Upper lobe of left lung (tissue), 6 donors: ENCODE measurements at regions not wholly inside any gene's neighbourhood (a gene's known extent, or its start where the extent isn't known, plus 50 kb on each side); places are given as distances from the start of the nearest gene placed in this dataset.

Experiments used
- ATAC-seq, 2 donors: fragments of 200-7000 bp; cut with Tn5 transposase; one replicate each; pipeline ENCODE4 v1.9.1; 2022; ENCODE audit warnings: mild to moderate bottlenecking in 2 of 2, moderate library complexity in 2 of 2; ENCODE audit not compliant: low FRiP score in 2 of 2
- DNase-seq, 2 donors: peaks; one replicate each; pipeline ENCODE4 v3.0.0-alpha.2; 2019 to 2020
- H3K27ac ChIP-seq, 4 donors: fragments of 200-600 bp; sonication (generic); one replicate each; pipeline ENCODE4 v1.5.1; 2016 to 2019
- H3K27me3 ChIP-seq, 4 donors: fragments of 200-600 bp; sonication (generic); one replicate each; pipeline ENCODE4 v1.5.1; 2017 to 2019
- H3K36me3 ChIP-seq, 4 donors: fragments of 200-600 bp; sonication (generic); one replicate each; pipeline ENCODE4 v1.5.1; 2016 to 2019
- H3K4me1 ChIP-seq, 4 donors: fragments of 200-600 bp; sonication (generic); one replicate each; pipeline ENCODE4 v1.5.1; 2018 to 2019
- H3K4me3 ChIP-seq, 4 donors: fragments of 200-600 bp; sonication (generic); one replicate each; pipeline ENCODE4 v1.5.1; 2017 to 2019; ENCODE audit warnings: mild to moderate bottlenecking in 2 of 4, moderate library complexity in 1 of 4
- H3K9me3 ChIP-seq, 4 donors: fragments of 200-600 bp; sonication (generic); one replicate each; pipeline ENCODE4 v1.5.1; 2018 to 2019
- CTCF ChIP-seq, 6 experiments: fragments of 450-650 bp in 4 of 6; fragments of 200-600 bp in 2 of 6; sonication (generic) in 2 of 6; IDR thresholded peaks; one replicate each; pipeline ENCODE4 v1.5.1; 2016 to 2019; ENCODE audit warnings: antibody characterized with exemption in 6 of 6
- EP300 ChIP-seq, 4 donors: sonication (generic); formaldehyde crosslinking; IDR thresholded peaks; one replicate each; pipeline ENCODE4 v1.5.1; 2017; ENCODE audit warnings: antibody characterized with exemption in 4 of 4, control low read depth in 2 of 4
- POLR2A ChIP-seq, 4 donors: fragments of 450-650 bp; IDR thresholded peaks; one replicate each; pipeline ENCODE4 v1.5.1; 2016 to 2017; ENCODE audit warnings: antibody characterized with exemption in 4 of 4, mild to moderate bottlenecking in 2 of 4
- POLR2AphosphoS5 ChIP-seq, 2 donors: sonication (generic); formaldehyde crosslinking; IDR thresholded peaks; one replicate each; pipeline ENCODE4 v1.5.1; 2017; ENCODE audit warnings: antibody characterized with exemption in 2 of 2
- WGBS, 2 donors: methylation state at CpG; one replicate each; pipeline ENCODE4 v1.1.5; 2017 to 2018; 5-methylcytosine and 5-hydroxymethylcytosine counted together
- donor health status: DM: no; HTN: no; CAD: no; lungs with moderate emphysema.
- donor health status: DM: no; HTN: yes; CAD: no; lungs with severe emphysema.

DNA sequence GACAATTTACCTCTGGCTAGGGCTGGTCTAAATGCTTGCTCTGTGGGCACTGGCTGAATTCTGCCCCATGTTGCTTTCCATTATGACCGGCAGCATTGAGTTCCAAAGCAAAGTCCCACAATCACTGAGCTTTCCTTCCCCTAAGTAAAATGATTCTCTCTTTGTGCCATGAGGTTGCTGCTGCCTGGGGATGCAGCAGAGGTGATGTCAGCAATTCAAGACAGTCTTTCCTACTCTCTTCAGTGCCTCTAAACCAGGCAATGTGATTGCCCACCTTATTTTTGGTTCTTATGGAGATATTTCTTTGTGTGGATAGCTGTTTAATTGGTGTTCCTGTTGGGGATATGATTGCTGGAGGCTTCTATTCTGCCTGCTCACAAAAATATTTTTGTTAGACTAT, 1043.9 kb upstream of the EPHA7 start:
- Histone ChIP-seq H3K9me3 (no peaks in the 10 kb centered on the region), H3K4me1 (no peaks in the 10 kb centered on the region), H3K27me3 (no peaks in the 10 kb centered on the region), H3K4me3 (no peak overlapping the region), H3K36me3 (no peaks in the 10 kb centered on the region), H3K27ac (no peak overlapping the region)
- ATAC-seq, result no peak
- DNase-seq, result no peak
- WGBS, 2 donors, result 83 to 100% methylated on average over 1 of the region's 1 CpG
- TF ChIP-seq CTCF (IDR thresholded peaks at IDR 0.05), result no peak
- TF ChIP-seq POLR2A (IDR thresholded peaks at IDR 0.05), result no peak
- TF ChIP-seq POLR2AphosphoS5 (IDR thresholded peaks at IDR 0.05), result no peak
- TF ChIP-seq EP300 (IDR thresholded peaks at IDR 0.05), result no peak

DNA sequence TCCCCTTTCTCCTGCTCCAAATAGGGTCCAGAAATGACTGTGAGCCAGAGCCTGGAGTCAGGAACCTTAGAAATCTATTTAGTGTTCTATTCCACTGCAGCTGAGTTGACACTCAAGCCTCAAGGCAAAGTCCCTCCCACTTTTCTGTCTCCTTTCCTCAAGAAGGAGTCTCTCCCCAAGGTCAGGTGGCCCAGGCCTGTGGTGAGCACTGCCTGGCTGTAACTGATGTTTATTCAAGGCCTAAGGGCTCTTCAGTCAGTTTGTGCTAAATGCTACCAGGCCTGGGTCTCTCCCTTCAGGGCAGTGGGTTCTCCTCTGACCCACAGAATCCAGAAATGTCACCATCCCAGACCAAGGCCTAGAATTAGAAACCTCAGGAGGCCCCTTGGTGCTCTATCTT, 1042.9 kb upstream of the EPHA7 start:
- no peak overlapping the region for H3K27ac ChIP-seq
- ATAC-seq (no peak), DNase-seq (peak in 1 of 2 donors; percentile 30)
- no peaks in the 10 kb centered on the region for H3K36me3 ChIP-seq
- H3K9me3 ChIP-seq, result no peaks in the 10 kb centered on the region
- H3K4me1 ChIP-seq, result no peaks in the 10 kb centered on the region
- TF ChIP-seq POLR2AphosphoS5 (IDR thresholded peaks at IDR 0.05) (no peak), POLR2A (IDR thresholded peaks at IDR 0.05) (no peak), EP300 (IDR thresholded peaks at IDR 0.05) (no peak), CTCF (IDR thresholded peaks at IDR 0.05) (no peak)
- H3K4me3 ChIP-seq, result no peak overlapping the region
- no peaks in the 10 kb centered on the region for H3K27me3 ChIP-seq

- no peak for DNase-seq
- Histone ChIP-seq H3K27ac (no peak overlapping the region), H3K27me3 (no peaks in the 10 kb centered on the region), H3K4me1 (no peaks in the 10 kb centered on the region), H3K36me3 (no peaks in the 10 kb centered on the region), H3K9me3 (no peaks in the 10 kb centered on the region), H3K4me3 (no peak overlapping the region)
- TF ChIP-seq CTCF (IDR thresholded peaks at IDR 0.05), result no peak
- TF ChIP-seq POLR2AphosphoS5 (IDR thresholded peaks at IDR 0.05), result no peak
- TF ChIP-seq EP300 (IDR thresholded peaks at IDR 0.05), result no peak
- no peak for TF ChIP-seq POLR2A (IDR thresholded peaks at IDR 0.05)
- WGBS, 2 donors, result 54 to 73% methylated on average over 2 of the region's 2 CpGs
- no peak for ATAC-seq
These were observed 1036.9 kb upstream of the EPHA7 start for GRCh38 chr6:94456266-94456665.

GRCh38 chr6:94454231-94454630, 1034.9 kb upstream of the EPHA7 start:
- no peak for ATAC-seq
- Histone ChIP-seq H3K9me3 (no peaks in the 10 kb centered on the region), H3K4me1 (no peaks in the 10 kb centered on the region), H3K4me3 (no peak overlapping the region), H3K27me3 (no peaks in the 10 kb centered on the region), H3K27ac (no peak overlapping the region), H3K36me3 (no peaks in the 10 kb centered on the region)
- 34% methylated on average over 2 of the region's 2 CpGs for WGBS, 2 donors
- TF ChIP-seq POLR2AphosphoS5 (IDR thresholded peaks at IDR 0.05) (no peak), POLR2A (IDR thresholded peaks at IDR 0.05) (no peak), CTCF (IDR thresholded peaks at IDR 0.05) (no peak), EP300 (IDR thresholded peaks at IDR 0.05) (no peak)
- no peak for DNase-seq

GRCh38 chr6:94446120-94446519, 1026.8 kb upstream of the EPHA7 start:
- TF ChIP-seq POLR2A (IDR thresholded peaks at IDR 0.05) (no peak), POLR2AphosphoS5 (IDR thresholded peaks at IDR 0.05) (no peak)
- H3K9me3 ChIP-seq, result no peaks in the 10 kb centered on the region
- no peak for DNase-seq
- 71 to 79% methylated on average over 3 of the region's 3 CpGs for WGBS, 2 donors
- H3K36me3 ChIP-seq, result no peaks in the 10 kb centered on the region
- H3K4me3 ChIP-seq, result no peak overlapping the region
- H3K27me3 ChIP-seq, result no peaks in the 10 kb centered on the region
- H3K27ac ChIP-seq, result no peak overlapping the region
- H3K4me1 ChIP-seq, result no peaks in the 10 kb centered on the region
- no peak for ATAC-seq
